ENCODE measurements at regions not wholly inside any gene's neighbourhood (a gene's known extent, or its start where the extent isn't known, plus 50 kb on each side); places are given as distances from the start of the nearest gene placed in this dataset.
"Not testable (repeated sequence)": the region's sequence is repeated elsewhere in the genome, so short reads cannot be mapped to it uniquely, and the experiment has no call there.

DNA sequence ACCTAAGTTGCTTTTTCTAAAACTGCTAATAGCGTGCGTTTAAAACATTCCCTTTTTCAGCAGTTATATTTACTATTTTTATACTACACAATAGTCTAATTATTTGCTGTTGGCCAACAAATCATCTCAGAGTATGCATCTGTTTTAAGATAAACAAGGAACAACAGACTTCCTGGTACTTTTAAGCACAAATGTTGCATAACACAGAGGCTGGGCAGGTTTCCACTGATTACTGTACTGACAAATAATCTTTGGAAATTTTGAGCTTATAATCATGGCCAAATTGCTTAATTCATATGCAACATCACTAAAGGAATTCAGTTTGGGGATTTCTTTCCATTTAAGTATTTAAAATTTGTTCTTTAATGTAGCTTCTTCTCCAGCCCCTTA is 737.4 kb upstream of the SALL3 start:
- DNase-seq: no peak

GRCh38 chr18:78242806-78243205 is 736.8 kb upstream of the SALL3 start:
- DNase-seq: no peak

- no peak for DNase-seq
Observed at GRCh38 chr18:78244779-78245178, 734.8 kb upstream of the SALL3 start.

DNA sequence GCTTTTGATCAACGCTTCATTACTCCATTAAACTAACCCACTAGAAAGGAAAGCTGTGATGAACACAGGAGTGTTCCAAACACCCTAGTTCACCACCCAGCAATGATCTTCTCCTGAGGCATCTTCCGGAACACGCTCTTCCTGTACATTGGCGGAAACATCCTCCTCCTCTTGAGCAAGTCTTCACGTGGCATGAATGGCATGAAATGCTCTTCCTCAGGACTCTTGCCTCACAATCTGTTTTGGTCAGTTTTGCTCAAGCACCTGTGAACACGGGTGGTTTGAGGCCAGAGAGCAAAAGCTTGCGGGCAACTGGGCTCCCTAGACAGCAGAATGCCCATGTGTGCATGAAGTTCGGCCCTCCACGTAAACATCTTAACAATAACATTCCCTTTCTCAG is 734.2 kb upstream of the SALL3 start:
- DNase-seq: no peak

GRCh38 chr18:78246050-78246449 is 733.6 kb upstream of the SALL3 start:
- DNase-seq: no peak

DNA sequence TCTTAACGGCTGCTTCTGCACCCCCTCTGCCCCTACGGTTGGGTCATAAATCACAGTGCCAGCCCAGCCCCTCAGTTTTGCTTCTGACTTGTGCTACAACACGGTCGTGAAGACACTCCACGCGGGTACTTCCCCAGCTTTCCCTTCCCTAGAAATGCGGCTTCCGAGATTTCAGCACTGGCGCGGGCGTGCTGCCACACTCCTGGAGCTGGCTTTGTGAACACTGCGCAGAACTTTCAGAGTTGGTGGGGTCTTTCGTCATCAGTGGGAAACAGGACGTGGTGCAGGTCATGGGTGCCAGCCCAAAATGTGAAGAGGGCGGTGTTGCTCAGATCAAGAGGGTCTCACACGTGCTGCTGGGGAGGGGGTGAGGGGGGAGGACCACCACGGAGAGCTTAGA is 733.0 kb upstream of the SALL3 start:
- no peak for DNase-seq

DNA sequence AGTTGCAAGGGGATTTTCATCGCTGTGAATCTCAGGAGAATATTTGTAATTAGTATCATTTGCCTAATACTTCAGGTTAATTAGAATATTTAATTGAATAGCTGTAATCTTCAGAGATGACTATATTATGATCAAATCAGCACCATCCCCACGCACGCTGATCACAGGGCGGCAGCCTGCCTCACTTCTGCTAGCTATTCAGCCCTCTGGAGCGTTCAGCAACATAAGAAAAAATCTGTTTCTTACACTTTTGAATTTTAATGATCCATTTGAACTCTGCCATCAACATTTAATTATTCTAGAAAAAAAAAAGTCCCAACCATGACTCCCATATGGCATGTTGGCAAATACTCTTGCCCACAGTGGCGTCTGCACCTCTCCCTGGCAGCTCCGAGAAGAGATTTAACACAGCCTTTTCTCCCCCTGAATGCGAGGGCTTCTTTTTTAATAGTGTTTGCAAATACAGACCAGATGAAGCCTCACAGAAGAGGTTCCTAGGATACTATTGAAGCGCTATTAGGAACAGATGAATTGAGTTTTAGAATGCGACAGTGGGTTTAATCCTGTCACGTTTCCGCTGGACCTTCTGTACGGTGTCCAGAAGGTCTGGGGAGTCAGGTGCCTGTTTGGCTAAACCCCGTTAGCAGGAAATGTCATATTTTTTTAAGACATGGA is 731.9 kb upstream of the SALL3 start:
- no peak for DNase-seq

GRCh38 chr18:78255013-78255412 is 724.6 kb upstream of the SALL3 start:
- no peak for DNase-seq

GRCh38 chr18:78268226-78268988 is 711.2 kb upstream of the SALL3 start:
- DNase-seq: no peak

- no peak for DNase-seq
Observed at GRCh38 chr18:78271790-78272189, 707.8 kb upstream of the SALL3 start.

DNA sequence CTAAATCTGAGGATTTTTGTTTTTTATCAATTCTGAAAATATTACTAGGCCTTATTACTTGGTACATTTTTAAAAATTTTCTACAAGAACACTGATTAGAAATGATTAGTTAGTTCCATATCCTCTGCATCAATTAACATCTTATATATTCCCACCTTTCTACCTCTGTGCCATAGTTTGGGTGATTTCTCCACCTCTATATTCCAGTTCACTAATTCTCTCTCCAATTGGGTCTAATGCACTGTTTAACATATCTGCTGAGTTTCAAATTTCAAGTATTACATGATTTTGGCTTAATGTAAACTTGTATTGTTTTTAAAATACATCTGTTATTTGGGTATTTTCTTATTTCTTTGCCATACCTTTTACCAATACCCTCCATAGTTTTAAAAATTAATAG is 705.7 kb upstream of the SALL3 start:
- no peak for DNase-seq

- not testable (repeated sequence) for DNase-seq
Observed at GRCh38 chr18:78283425-78283824, 696.2 kb upstream of the SALL3 start.

DNA sequence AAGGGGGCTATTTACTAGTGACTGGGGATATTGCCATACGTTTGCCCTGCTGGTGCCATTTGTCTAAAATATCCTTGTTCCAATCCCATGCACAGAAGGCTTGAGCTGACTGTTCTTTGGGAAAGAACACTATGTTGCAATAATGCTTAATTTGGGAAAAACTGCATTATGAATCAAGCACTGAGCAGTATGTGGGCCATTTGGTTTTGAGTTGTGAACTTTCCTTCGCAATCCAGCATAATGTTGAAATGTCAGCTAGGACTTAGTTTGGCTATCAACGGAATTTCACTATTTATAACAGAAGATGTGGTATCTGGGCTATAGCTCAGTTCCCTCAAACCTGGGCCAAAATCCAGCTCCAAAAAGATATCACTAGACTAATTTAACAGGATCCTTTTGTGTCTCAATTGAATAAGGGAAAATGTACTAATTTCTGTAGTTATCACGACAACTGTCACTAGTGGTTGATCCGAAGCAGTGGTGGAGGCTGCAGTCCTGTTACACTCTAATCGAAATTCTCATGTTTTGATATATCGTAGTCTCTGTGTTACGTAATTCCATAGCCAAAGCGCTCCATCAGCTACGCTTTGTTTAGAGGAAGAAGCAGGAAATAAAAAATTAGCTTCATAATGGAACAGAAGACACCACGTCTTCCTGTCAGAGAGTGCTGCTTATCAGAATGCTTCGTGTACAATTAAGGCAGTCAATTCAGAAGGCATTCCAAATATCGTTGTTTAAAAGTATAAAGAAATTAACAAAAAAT is 686.8 kb upstream of the SALL3 start:
- DNase-seq: no peak

DNA sequence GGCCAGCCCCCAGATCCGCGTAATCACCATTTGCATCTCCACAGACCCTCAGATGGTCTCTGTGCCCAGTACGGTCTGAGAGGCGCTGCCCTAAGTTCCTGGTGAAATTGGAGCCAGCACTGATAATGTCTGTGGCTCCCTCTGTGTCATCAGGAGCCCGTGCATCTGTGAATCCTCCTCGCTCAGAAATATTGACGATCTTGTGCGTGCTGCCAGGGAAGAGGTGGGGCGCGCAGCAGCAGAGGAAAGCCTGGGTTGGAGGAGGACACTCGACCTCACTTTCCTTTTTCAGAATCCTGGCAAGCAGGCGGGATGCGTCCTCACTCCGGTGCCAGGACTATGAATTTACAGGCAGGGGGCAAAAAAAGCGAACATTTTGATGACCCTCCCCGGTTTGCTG is 686.1 kb upstream of the SALL3 start:
- DNase-seq: no peak

- no peak for DNase-seq
Observed at GRCh38 chr18:78293940-78294541, 685.6 kb upstream of the SALL3 start.

- no peak for DNase-seq
Observed at GRCh38 chr18:78295262-78295661, 684.4 kb upstream of the SALL3 start.

GRCh38 chr18:78296166-78296565 is 683.5 kb upstream of the SALL3 start:
- no peak for DNase-seq

GRCh38 chr18:78297048-78297447 is 682.6 kb upstream of the SALL3 start:
- no peak for DNase-seq

DNA sequence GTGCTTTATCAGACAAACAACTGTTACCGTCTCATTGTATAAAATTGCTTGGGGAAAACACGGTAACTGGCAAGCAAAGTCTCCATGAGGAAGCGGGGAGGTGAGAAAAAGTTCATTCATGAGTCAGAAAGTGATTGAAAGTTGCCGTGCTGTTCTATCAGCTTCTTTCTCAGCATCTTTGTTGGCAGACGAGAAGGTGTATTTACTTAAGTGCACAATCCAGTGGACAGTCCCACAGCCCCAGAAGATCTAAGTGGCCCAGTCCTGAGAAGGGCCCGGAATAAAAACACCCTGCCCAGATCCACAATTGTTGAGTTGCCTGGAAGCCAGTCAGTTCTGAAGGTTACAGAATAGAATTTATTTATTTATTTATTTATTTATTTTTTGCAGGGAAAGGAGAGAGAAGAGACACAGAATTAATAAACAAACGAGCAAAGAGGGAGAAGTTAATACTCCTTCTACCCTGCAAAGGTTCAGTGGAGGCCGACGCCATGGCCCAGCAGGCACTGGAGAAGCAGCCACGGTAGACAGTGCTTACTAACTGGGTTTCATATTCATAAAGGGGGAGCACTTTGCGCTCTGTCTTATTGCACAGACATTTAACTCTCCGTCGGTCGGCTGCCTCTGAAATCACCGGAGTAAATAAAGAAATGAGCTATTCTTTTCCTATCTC is 676.0 kb upstream of the SALL3 start:
- DNase-seq: no peak

- DNase-seq: no peak
Observed at GRCh38 chr18:78304192-78305164, 675.1 kb upstream of the SALL3 start.

DNA sequence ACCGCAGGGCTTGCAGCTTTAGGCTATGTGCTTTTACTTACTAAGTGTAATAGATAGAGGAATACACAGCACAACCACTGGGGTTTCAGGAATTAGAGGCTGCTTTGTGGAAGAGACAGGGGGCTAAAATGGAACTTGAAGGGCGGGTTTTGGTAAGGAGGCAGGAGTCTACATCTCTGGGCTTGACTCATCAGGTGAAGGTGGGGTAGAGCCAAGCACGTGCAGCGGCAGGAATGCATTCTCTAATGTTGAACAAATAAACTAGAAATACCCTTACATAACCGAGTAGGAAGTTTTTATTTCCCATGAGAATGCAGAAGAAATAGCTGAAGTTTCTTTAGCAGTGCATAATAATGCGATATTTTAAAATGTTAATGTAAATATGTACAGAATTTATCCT is 673.8 kb upstream of the SALL3 start:
- DNase-seq: no peak

DNA sequence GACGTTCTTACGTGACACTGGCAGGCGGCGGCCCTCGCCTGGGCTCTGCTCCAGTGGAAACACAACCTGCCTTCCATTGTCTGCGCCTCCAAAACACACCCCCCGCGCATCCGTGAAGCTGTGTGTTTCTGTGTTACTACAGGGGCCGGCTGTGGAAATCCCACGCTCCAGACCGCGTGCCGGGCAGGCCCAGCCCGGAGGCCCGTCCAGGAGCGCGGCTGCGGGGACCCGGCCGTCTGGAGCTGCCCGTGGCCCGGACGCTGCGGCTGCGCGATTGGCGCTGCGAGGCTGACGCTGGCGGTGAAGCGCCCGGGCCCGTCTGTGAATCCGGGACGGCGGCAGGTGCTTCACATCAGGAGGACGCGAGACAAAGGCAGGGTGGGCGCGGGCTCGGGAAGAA is 670.3 kb upstream of the SALL3 start:
- DNase-seq: no peak

All from NCI-H1436 (cell line).